GM21576 (cell line): ENCODE measurements at regions not wholly inside any gene's neighbourhood (a gene's known extent, or its start where the extent isn't known, plus 50 kb on each side); places are given as distances from the start of the nearest gene placed in this dataset.
"Not testable (repeated sequence)": the region's sequence is repeated elsewhere in the genome, so short reads cannot be mapped to it uniquely, and the experiment has no call there.

Experiments used
- ATAC-seq: cut with Tn5 transposase; IDR thresholded peaks from one replicate; pipeline ENCODE4 v1.9.1; 2021; ENCODE audit warnings: mild to moderate bottlenecking, moderate library complexity; ENCODE audit not compliant: unreplicated experiment

- ATAC-seq: no peak
Measured at GRCh38 chr6:85887461-85887860, 244.8 kb upstream of the SYNCRIP start.

GRCh38 chr6:85868685-85869084 lies 226.0 kb upstream of the SYNCRIP start:
- ATAC-seq: no peak

- no peak for ATAC-seq
Measured at GRCh38 chr6:85867595-85867994, 224.9 kb upstream of the SYNCRIP start.

GRCh38 chr6:85866758-85867401 lies 224.2 kb upstream of the SYNCRIP start:
- no peak for ATAC-seq

GRCh38 chr6:85866370-85866730 lies 223.7 kb upstream of the SYNCRIP start:
- no peak for ATAC-seq

- ATAC-seq: peak; percentile 64
Measured at GRCh38 chr6:85865420-85866369, 223.0 kb upstream of the SYNCRIP start.

- ATAC-seq: no peak
Measured at GRCh38 chr6:85864453-85865401, 222.0 kb upstream of the SYNCRIP start.

GRCh38 chr6:85856235-85856634 lies 213.5 kb upstream of the SYNCRIP start:
- ATAC-seq: no peak

GRCh38 chr6:85838351-85839119 lies 195.8 kb upstream of the SYNCRIP start:
- ATAC-seq: not testable (repeated sequence)

GRCh38 chr6:85828973-85829372 lies 186.3 kb upstream of the SYNCRIP start:
- no peak for ATAC-seq

GRCh38 chr6:85826997-85827396 lies 184.3 kb upstream of the SYNCRIP start:
- no peak for ATAC-seq

GRCh38 chr6:85824329-85824728 lies 181.6 kb upstream of the SYNCRIP start:
- ATAC-seq: no peak

- peak; percentile 72 for ATAC-seq
Measured at GRCh38 chr6:85810558-85810957, 167.9 kb upstream of the SYNCRIP start.

- ATAC-seq: no peak
Measured at GRCh38 chr6:85803721-85804120, 161.0 kb upstream of the SYNCRIP start.

- no peak for ATAC-seq
Measured at GRCh38 chr6:85802162-85802561, 159.5 kb upstream of the SYNCRIP start.

GRCh38 chr6:85798931-85799652 lies 156.4 kb upstream of the SYNCRIP start:
- no peak for ATAC-seq

- no peak for ATAC-seq
Measured at GRCh38 chr6:85797993-85798392, 155.3 kb upstream of the SYNCRIP start.

- no peak for ATAC-seq
Measured at GRCh38 chr6:85795945-85796344, 153.3 kb upstream of the SYNCRIP start.

GRCh38 chr6:85792254-85792653 lies 149.6 kb upstream of the SYNCRIP start:
- ATAC-seq: no peak

GRCh38 chr6:85775883-85776282 lies 133.2 kb upstream of the SYNCRIP start:
- ATAC-seq: no peak
